H9 (cell line): ENCODE measurements at regions not wholly inside any gene's neighbourhood (a gene's known extent, or its start where the extent isn't known, plus 50 kb on each side); places are given as distances from the start of the nearest gene placed in this dataset.

Source experiments
- DNase-seq: peaks from one replicate; pipeline ENCODE4 v3.0.0-alpha.2; 2017
- H2AFZ ChIP-seq: one replicate; pipeline ENCODE4 v1.6.1; 2013; ENCODE audit warnings: mild to moderate bottlenecking, low read length, control low read depth, moderate library complexity
- H2AK5ac ChIP-seq: 2 replicates; pipeline ENCODE4 v1.6.1; 2013; ENCODE audit warnings: low read length, control low read depth, mixed read lengths; ENCODE audit not compliant: insufficient read length
- H2BK120ac ChIP-seq: one replicate; pipeline ENCODE4 v1.6.1; 2013; ENCODE audit warnings: low read depth, mild to moderate bottlenecking, low read length, control low read depth, inconsistent platforms; ENCODE audit not compliant: poor library complexity, severe bottlenecking
- H2BK12ac ChIP-seq: 2 replicates; pipeline ENCODE4 v1.6.1; 2013; ENCODE audit warnings: low read length, control low read depth, mixed read lengths, low read depth; ENCODE audit not compliant: insufficient read length
- H2BK15ac ChIP-seq: 2 replicates; pipeline ENCODE4 v1.6.1; 2013; ENCODE audit warnings: low read depth, low read length, control low read depth
- H2BK20ac ChIP-seq: one replicate; pipeline ENCODE4 v1.6.1; 2013; ENCODE audit warnings: low read depth, mild to moderate bottlenecking, low read length, control low read depth, inconsistent platforms; ENCODE audit not compliant: poor library complexity, severe bottlenecking
- H2BK5ac ChIP-seq: 2 replicates; pipeline ENCODE4 v1.6.1; 2013; ENCODE audit warnings: low read length, control low read depth, mixed read lengths; ENCODE audit not compliant: insufficient read length
- H3K14ac ChIP-seq: 2 replicates; pipeline ENCODE4 v1.6.1; 2013; ENCODE audit warnings: low read length, control low read depth; ENCODE audit not compliant: insufficient read depth
- H3K18ac ChIP-seq: 2 replicates; pipeline ENCODE4 v1.6.1; 2013; ENCODE audit warnings: low read depth, mild to moderate bottlenecking, mixed read lengths, low read length, control low read depth; ENCODE audit not compliant: insufficient read length
- H3K23ac ChIP-seq: 2 replicates; pipeline ENCODE4 v1.6.1; 2013; ENCODE audit warnings: low read length, control low read depth, mixed read lengths, low read depth; ENCODE audit not compliant: insufficient read length
- H3K23me2 ChIP-seq: 2 replicates; pipeline ENCODE4 v1.6.1; 2013; ENCODE audit warnings: low read depth, mild to moderate bottlenecking, mixed read lengths, low read length, control low read depth; ENCODE audit not compliant: insufficient read length, poor library complexity, severe bottlenecking
- H3K27ac ChIP-seq: 2 replicates; pipeline ENCODE4 v1.5.1; 2013; ENCODE audit warnings: low read length, control low read depth, mixed read lengths, low read depth; ENCODE audit not compliant: insufficient read length
- H3K27me3 ChIP-seq: 2 replicates; pipeline ENCODE4 v1.6.1; 2013; ENCODE audit warnings: low read length, control low read depth, inconsistent platforms; ENCODE audit not compliant: insufficient read depth
- H3K4ac ChIP-seq: 2 replicates; pipeline ENCODE4 v1.6.1; 2013; ENCODE audit warnings: low read depth, mild to moderate bottlenecking, control low read depth, inconsistent platforms, low read length, moderate library complexity
- H3K4me1 ChIP-seq: 2 replicates; pipeline ENCODE4 v1.6.1; 2013; ENCODE audit warnings: low read length, control low read depth, inconsistent platforms; ENCODE audit not compliant: insufficient read depth
- H3K4me2 ChIP-seq: 2 replicates; pipeline ENCODE4 v1.6.1; 2013; ENCODE audit warnings: low read length, control low read depth, mixed read lengths; ENCODE audit not compliant: insufficient read length, insufficient read depth
- H3K56ac ChIP-seq: 2 replicates; pipeline ENCODE4 v1.6.1; 2013; ENCODE audit warnings: low read depth, mild to moderate bottlenecking, mixed read lengths, low read length, control low read depth; ENCODE audit not compliant: insufficient read length
- H3K79me1 ChIP-seq: 2 replicates; pipeline ENCODE4 v1.6.1; 2013; ENCODE audit warnings: low read depth, mild to moderate bottlenecking, moderate library complexity, low read length, control low read depth, inconsistent platforms; ENCODE audit not compliant: insufficient read depth, poor library complexity, severe bottlenecking
- H3K79me2 ChIP-seq: 2 replicates; pipeline ENCODE4 v1.6.1; 2013; ENCODE audit warnings: low read length, control low read depth, inconsistent platforms; ENCODE audit not compliant: insufficient read depth
- H3K9ac ChIP-seq: 2 replicates; pipeline ENCODE4 v1.6.1; 2013; ENCODE audit warnings: low read length, control low read depth, mixed read lengths; ENCODE audit not compliant: insufficient read length; ENCODE audit errors: extremely low read depth
- H3K9me3 ChIP-seq: one replicate; pipeline ENCODE4 v1.6.1; 2013; ENCODE audit warnings: low read depth, low read length, inconsistent platforms; ENCODE audit not compliant: control insufficient read depth
- H3T11ph ChIP-seq: one replicate; pipeline ENCODE4 v1.6.1; 2013; ENCODE audit warnings: mild to moderate bottlenecking, low read length, control low read depth, inconsistent platforms
- H4K20me1 ChIP-seq: one replicate; pipeline ENCODE4 v1.6.1; 2013; ENCODE audit not compliant: control insufficient read depth, insufficient read length, insufficient read depth
- H4K5ac ChIP-seq: 2 replicates; pipeline ENCODE4 v1.6.1; 2013; ENCODE audit warnings: low read depth, mild to moderate bottlenecking, mixed read lengths, low read length, control low read depth; ENCODE audit not compliant: insufficient read length
- H4K8ac ChIP-seq: replicated peaks from 2 replicates; pipeline ENCODE4 v1.6.1; 2013; ENCODE audit warnings: low read length, control low read depth, mixed read lengths, low read depth; ENCODE audit not compliant: insufficient read length
- H4K91ac ChIP-seq: 2 replicates; pipeline ENCODE4 v1.6.1; 2013; ENCODE audit warnings: low read depth, mild to moderate bottlenecking, moderate library complexity, mixed read lengths, low read length, control low read depth; ENCODE audit not compliant: insufficient read length
- H3K27ac Mint-ChIP-seq, 3 experiments: 2 replicates in 2 of 3; 3 replicates in 1 of 3; pipeline ENCODE4 v1.8.0; 2020 to 2021; ENCODE audit warnings: mixed read lengths in 3 of 3, mild to moderate bottlenecking in 1 of 3, moderate library complexity in 1 of 3
- H3K27me3 Mint-ChIP-seq: 2 replicates; pipeline ENCODE4 v1.8.0; 2021; ENCODE audit warnings: low read depth, mild to moderate bottlenecking, moderate library complexity, mixed read lengths
- H3K36me3 Mint-ChIP-seq, 3 experiments: 2 replicates in 2 of 3; 3 replicates in 1 of 3; pipeline ENCODE4 v1.8.0; 2020 to 2021; ENCODE audit warnings: low read depth in 3 of 3, mixed read lengths in 3 of 3; ENCODE audit not compliant: insufficient read depth in 1 of 3
- H3K4me1 Mint-ChIP-seq, 2 experiments: 2 replicates each; pipeline ENCODE4 v1.8.0; 2020; ENCODE audit warnings: mixed read lengths in 2 of 2
- H3K4me3 Mint-ChIP-seq, 2 experiments: 2 replicates in 1 of 2; 3 replicates in 1 of 2; pipeline ENCODE4 v1.8.0; 2020 to 2021; ENCODE audit warnings: mild to moderate bottlenecking in 2 of 2, mixed read lengths in 2 of 2, moderate library complexity in 1 of 2
- H3K9me3 Mint-ChIP-seq, 2 experiments: 2 replicates in 1 of 2; 3 replicates in 1 of 2; pipeline ENCODE4 v1.8.0; 2020; ENCODE audit warnings: mild to moderate bottlenecking in 2 of 2, mixed read lengths in 2 of 2, moderate library complexity in 1 of 2
- CTCF ChIP-seq: fragments of 200-600 bp; sonication (generic); conservative IDR thresholded peaks from 3 replicates; pipeline ENCODE4 v1.8.0; 2021; ENCODE audit warnings: antibody characterized with exemption, mild to moderate bottlenecking
- WGBS: extraction: QIAGEN DNeasy Blood & Tissue Kit; methylation state at CpG from one replicate; pipeline ENCODE4 v1.1.7; 2013; ENCODE audit warnings: missing lambda C conversion rate, low lambda C conversion rate, mixed read lengths; ENCODE audit not compliant: insufficient read length; ENCODE audit errors: extremely low coverage; 5-methylcytosine and 5-hydroxymethylcytosine counted together

DNA sequence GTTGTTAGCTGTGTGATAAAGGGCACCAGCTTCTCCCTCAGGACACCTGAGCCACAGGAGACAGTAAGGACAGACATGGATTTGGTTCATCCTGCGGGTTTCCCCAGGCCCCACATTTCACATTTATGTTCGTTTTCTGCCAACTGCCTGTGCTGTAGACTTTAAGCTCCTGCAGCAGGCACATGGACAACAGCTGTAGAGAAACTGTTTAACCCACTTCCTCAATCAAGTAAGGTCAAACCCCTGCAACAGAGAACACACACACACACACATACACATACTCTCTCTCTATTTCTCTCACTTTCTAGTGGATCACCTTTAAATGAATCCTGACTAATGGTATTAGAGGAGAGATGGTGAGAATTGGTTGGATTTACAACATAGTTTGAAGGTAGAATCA lies 90.7 kb downstream of the C11orf87 start:
- no peaks in the 10 kb centered on the region for H3K79me2 ChIP-seq
- Mint-ChIP-seq H3K4me3 (no peak overlapping the region), H3K4me1 (no peaks in the 10 kb centered on the region), H3K27me3 (no peaks in the 10 kb centered on the region), H3K27ac (no peak overlapping the region), H3K9me3 (no peaks in the 10 kb centered on the region), H3K36me3 (no peaks in the 10 kb centered on the region)
- no peaks in the 10 kb centered on the region for H3K9me3 ChIP-seq
- no peak overlapping the region for H3K23ac ChIP-seq
- H3T11ph ChIP-seq = no peak overlapping the region
- H2AK5ac ChIP-seq = no peak overlapping the region
- DNase-seq = no peak
- H4K8ac ChIP-seq = no peak overlapping the region
- no peak overlapping the region for H3K14ac ChIP-seq
- no peak overlapping the region for H3K9ac ChIP-seq
- no peaks in the 10 kb centered on the region for H4K20me1 ChIP-seq
- no peak overlapping the region for H2BK20ac ChIP-seq
- no peak overlapping the region for H2BK120ac ChIP-seq
- H2BK15ac ChIP-seq = no peak overlapping the region
- H3K79me1 ChIP-seq = no peaks in the 10 kb centered on the region
- WGBS = no CpG with 5 or more reads among the region's 2 CpGs
- H3K4me2 ChIP-seq = no peak overlapping the region
- H3K18ac ChIP-seq = no peak overlapping the region
- no peak overlapping the region for H2AFZ ChIP-seq
- H3K23me2 ChIP-seq = no peaks in the 10 kb centered on the region
- H2BK12ac ChIP-seq = no peak overlapping the region
- no peak overlapping the region for H4K91ac ChIP-seq
- no peak overlapping the region for H2BK5ac ChIP-seq
- H4K5ac ChIP-seq = no peak overlapping the region
- H3K56ac ChIP-seq = no peak overlapping the region
- no peak for TF ChIP-seq CTCF
- no peaks in the 10 kb centered on the region for H3K4me1 ChIP-seq
- H3K4ac ChIP-seq = no peak overlapping the region
- no peak overlapping the region for H3K27ac ChIP-seq
- no peaks in the 10 kb centered on the region for H3K27me3 ChIP-seq
